SK-N-SH (cell line): ENCODE measurements at regions not wholly inside any gene's neighbourhood (a gene's known extent, or its start where the extent isn't known, plus 50 kb on each side); places are given as distances from the start of the nearest gene placed in this dataset.

Source experiments
- CTCF ChIA-PET: fragments of 300-600, 350-600 bp; formaldehyde crosslinking; extraction: SDS; loops from one replicate; lab custom pipeline; 2021; lab: Yijun Ruan, JAX
- POLR2A ChIA-PET: fragments of 350-600 bp; sonication (Branson Sonifier 250); formaldehyde crosslinking; extraction: SDS; loops from one replicate; lab custom pipeline; 2020; ENCODE audit warnings: antibody characterized with exemption, inconsistent platforms; lab: Yijun Ruan, JAX
- DNase-seq: peaks from one replicate; pipeline ENCODE4 v3.0.0; 2012
- H2AFZ ChIP-seq: fragments of 200-600 bp; sonication (generic); 2 replicates; pipeline ENCODE4 v1.8.1; 2016; ENCODE audit warnings: antibody characterized with exemption, mild to moderate bottlenecking, low read depth
- H3F3A ChIP-seq: fragments of 200-600 bp; sonication (generic); replicated peaks from 2 replicates; pipeline ENCODE3; 2016; ENCODE audit warnings: antibody characterized with exemption, mild to moderate bottlenecking; ENCODE audit not compliant: insufficient read depth
- H3K27ac ChIP-seq, 2 experiments: fragments of 200-500 bp in 1 of 2; fragments of 200-600 bp in 1 of 2; sonication (Bioruptor generic) in 1 of 2; sonication (generic), shearing (Covaris generic) in 1 of 2; 2 replicates each; pipeline versions ENCODE4 v1.5.1 to v1.6.1; 2014 to 2016; ENCODE audit warnings: low read depth in 2 of 2, inconsistent platforms in 1 of 2, low read length in 1 of 2, mild to moderate bottlenecking in 1 of 2, mixed read lengths in 1 of 2
- H3K27me3 ChIP-seq: fragments of 200-600 bp; sonication (generic), shearing (Covaris generic); 2 replicates; pipeline ENCODE4 v1.6.1; 2016; ENCODE audit warnings: mixed run types; ENCODE audit not compliant: insufficient read depth
- H3K36me3 ChIP-seq, 2 experiments: fragments of 200-500 bp in 1 of 2; fragments of 200-600 bp in 1 of 2; sonication (Bioruptor generic) in 1 of 2; sonication (generic) in 1 of 2; replicated peaks in 1 of 2; 2 replicates each; pipeline versions ENCODE3 to v1.5.1; 2014 to 2016; ENCODE audit warnings: low read length in 1 of 2, mild to moderate bottlenecking in 1 of 2; ENCODE audit not compliant: insufficient read depth in 2 of 2, control insufficient read depth in 1 of 2
- H3K4me1 ChIP-seq, 2 experiments: fragments of 200-500 bp in 1 of 2; fragments of 200-600 bp in 1 of 2; sonication (Bioruptor generic) in 1 of 2; sonication (generic), shearing (Covaris generic) in 1 of 2; 2 replicates each; pipeline versions ENCODE4 v1.5.1 to v1.6.1; 2014 to 2016; ENCODE audit warnings: low read depth in 1 of 2, low read length in 1 of 2, mixed run types in 1 of 2; ENCODE audit not compliant: insufficient read depth in 2 of 2, control insufficient read depth in 1 of 2
- H3K4me2 ChIP-seq: fragments of 200-600 bp; sonication (generic), shearing (Covaris generic); 2 replicates; pipeline ENCODE4 v1.6.1; 2017; ENCODE audit warnings: mixed run types
- H3K4me3 ChIP-seq, 2 experiments: fragments of 200-500 bp in 1 of 2; fragments of 200-600 bp in 1 of 2; sonication (Bioruptor generic) in 1 of 2; sonication (generic), shearing (Covaris generic) in 1 of 2; 2 replicates each; pipeline versions ENCODE4 v1.5.1 to v1.8.1; 2014 to 2016; ENCODE audit warnings: low read depth in 2 of 2, inconsistent platforms in 1 of 2, low read length in 1 of 2, mild to moderate bottlenecking in 1 of 2, mixed read lengths in 1 of 2, moderate library complexity in 1 of 2
- H3K79me2 ChIP-seq: fragments of 200-600 bp; sonication (generic); 2 replicates; pipeline ENCODE4 v1.8.1; 2017; ENCODE audit warnings: mild to moderate bottlenecking; ENCODE audit not compliant: insufficient read depth
- H3K9ac ChIP-seq: fragments of 200-600 bp; sonication (generic); 2 replicates; pipeline ENCODE4 v1.6.1; 2017; ENCODE audit warnings: mixed run types
- H3K9me2 ChIP-seq: fragments of 200-600 bp; sonication (generic); 2 replicates; pipeline ENCODE4 v1.6.1; 2017; ENCODE audit warnings: mixed run types
- H3K9me3 ChIP-seq: fragments of 200-600 bp; sonication (generic); 2 replicates; pipeline ENCODE4 v1.6.1; 2017; ENCODE audit warnings: mixed run types, mild to moderate bottlenecking, moderate library complexity
- H4K20me1 ChIP-seq: fragments of 200-600 bp; sonication (generic); 2 replicates; pipeline ENCODE4 v1.6.1; 2017; ENCODE audit warnings: mild to moderate bottlenecking, mixed run types; ENCODE audit not compliant: insufficient read depth
- CHD2 ChIP-seq: fragments of 150-350 bp; IDR thresholded peaks from 2 replicates; pipeline ENCODE4 v1.6.1; 2018; ENCODE audit warnings: low read length; ENCODE audit not compliant: partially characterized antibody
- ELF1 ChIP-seq: IDR thresholded peaks from 2 replicates; pipeline ENCODE4 v1.4.0; 2012
- EZH2phosphoT487 ChIP-seq: fragments of 200-600 bp; sonication (generic); IDR thresholded peaks from 2 replicates; pipeline ENCODE4 v1.6.1; 2017; ENCODE audit warnings: low read depth, mixed run types, mild to moderate bottlenecking, antibody characterized with exemption, moderate library complexity, borderline replicate concordance
- FOXM1 ChIP-seq: IDR thresholded peaks from 2 replicates; pipeline ENCODE4 v1.4.0; 2012; ENCODE audit warnings: low read depth, mild to moderate bottlenecking
- GABPA ChIP-seq: IDR thresholded peaks from 2 replicates; pipeline ENCODE4 v1.4.0; 2012; ENCODE audit warnings: low read depth, mild to moderate bottlenecking
- GATA2 ChIP-seq: sonication (generic); formaldehyde crosslinking; IDR thresholded peaks from 2 replicates; pipeline ENCODE4 v1.5.0; 2020; ENCODE audit warnings: mild to moderate bottlenecking, missing genetic modification reagents
- MXI1 ChIP-seq: IDR thresholded peaks from 2 replicates; pipeline ENCODE4 v1.6.1; 2012; ENCODE audit warnings: mild to moderate bottlenecking, low read depth, low read length, improper control_type of control experiment
- NRF1 ChIP-seq: IDR thresholded peaks from 2 replicates; pipeline ENCODE4 v1.6.1; 2012; ENCODE audit warnings: low read depth, mild to moderate bottlenecking, low read length
- RXRA ChIP-seq: IDR thresholded peaks from 2 replicates; pipeline ENCODE4 v1.4.0; 2012; ENCODE audit warnings: low read depth, mild to moderate bottlenecking, borderline replicate concordance
- SIN3A ChIP-seq: IDR thresholded peaks from 2 replicates; pipeline ENCODE4 v1.6.1; 2012; ENCODE audit warnings: low read depth, mild to moderate bottlenecking, low read length, moderate library complexity, borderline replicate concordance
- SMC3 ChIP-seq: IDR thresholded peaks from 2 replicates; pipeline ENCODE4 v1.6.1; 2012; ENCODE audit warnings: low read depth, low read length, improper control_type of control experiment
- TAF1 ChIP-seq: IDR thresholded peaks from 2 replicates; pipeline ENCODE4 v1.6.1; 2012; ENCODE audit warnings: low read depth, mild to moderate bottlenecking, low read length, moderate library complexity, borderline replicate concordance
- TEAD4 ChIP-seq: IDR thresholded peaks from 2 replicates; pipeline ENCODE4 v1.4.0; 2012; ENCODE audit warnings: mild to moderate bottlenecking, borderline replicate concordance; ENCODE audit not compliant: insufficient read depth
- USF1 ChIP-seq: IDR thresholded peaks from 2 replicates; pipeline ENCODE4 v1.4.0; 2012; ENCODE audit warnings: low read depth, borderline replicate concordance
- YY1 ChIP-seq: IDR thresholded peaks from 2 replicates; pipeline ENCODE4 v1.4.0; 2012; ENCODE audit warnings: low read depth, mild to moderate bottlenecking
- WGBS: methylation state at CpG from one replicate; pipeline ENCODE4 v1.1.6; 2017; ENCODE audit warnings: low lambda C conversion rate; 5-methylcytosine and 5-hydroxymethylcytosine counted together
- TF ChIP-seq, protein P1 (sequence below): IDR thresholded peaks from 2 replicates; pipeline ENCODE4 v1.4.0; 2012; ENCODE audit warnings: low read depth
- TF ChIP-seq, protein P2 (sequence below): fragments of 150-350 bp; IDR thresholded peaks from 2 replicates; pipeline ENCODE4 v1.6.1; 2016; ENCODE audit warnings: mild to moderate bottlenecking, low read depth, low read length
- TF ChIP-seq, protein P3 (sequence below): IDR thresholded peaks from 2 replicates; pipeline ENCODE4 v1.6.1; 2012; ENCODE audit warnings: mild to moderate bottlenecking, low read depth, low read length, moderate library complexity

DNA sequence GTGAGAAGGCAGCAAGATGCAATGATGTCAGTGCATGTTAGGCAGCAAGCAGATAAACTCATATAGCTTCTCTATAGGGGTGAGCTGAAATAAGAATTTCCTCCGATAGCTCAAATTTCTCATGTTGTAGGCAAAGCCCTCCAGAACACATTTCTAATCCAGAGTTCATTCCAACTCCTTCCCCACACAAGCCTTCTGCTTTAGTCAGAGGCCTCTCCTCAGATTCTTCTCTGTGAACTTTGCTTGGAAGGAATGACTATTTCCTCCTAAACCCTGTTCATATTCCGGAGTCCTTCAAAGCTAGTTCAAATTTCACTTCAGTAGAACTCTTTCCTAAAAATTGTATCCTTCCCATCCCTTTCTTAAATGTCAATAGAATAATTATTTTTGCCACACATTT is 144.8 kb downstream of the KCNJ2 start:
- Histone ChIP-seq H3K79me2 (no peaks in the 10 kb centered on the region), H3K27ac (peak overlapping the region in 1 of 2 experiments; percentile 36; a peak in 2 of 4 replicates), H3K4me3 (no peak overlapping the region), H2AFZ (no peak overlapping the region), H3K4me2 (peak overlapping the region; percentile 51; the same call in 1 of the 2 replicates), H3K9me3 (no peaks in the 10 kb centered on the region), H4K20me1 (no peaks in the 10 kb centered on the region), H3F3A (no peaks in the 10 kb centered on the region), H3K36me3 (no peaks in the 10 kb centered on the region), H3K9ac (no peak overlapping the region), H3K9me2 (no peaks in the 10 kb centered on the region), H3K27me3 (no peaks in the 10 kb centered on the region), H3K4me1 (no peaks in the 10 kb centered on the region; a peak in 1 of 4 replicates)
- DNase-seq, result no peak
- ChIA-PET POLR2A (no interaction called here), CTCF (interaction anchor here (0.6 to 1.6 kb wide), 3 partner anchors 146 to 1718 kb away, joined by 4 to 5 read pairs (median 4); no protein-coding TSS in a partner anchor)
- 86% methylated on average over 2 of the region's 2 CpGs for WGBS
- TF ChIP-seq GABPA (no peak), ELF1 (no peak), NRF1 (no peak), CHD2 (no peak), SMC3 (no peak), GATA2 (no peak), EZH2phosphoT487 (no peak), TEAD4 (no peak)
- TF ChIP-seq, protein P1, sequence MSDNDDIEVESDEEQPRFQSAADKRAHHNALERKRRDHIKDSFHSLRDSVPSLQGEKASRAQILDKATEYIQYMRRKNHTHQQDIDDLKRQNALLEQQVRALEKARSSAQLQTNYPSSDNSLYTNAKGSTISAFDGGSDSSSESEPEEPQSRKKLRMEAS, result no peak

DNA sequence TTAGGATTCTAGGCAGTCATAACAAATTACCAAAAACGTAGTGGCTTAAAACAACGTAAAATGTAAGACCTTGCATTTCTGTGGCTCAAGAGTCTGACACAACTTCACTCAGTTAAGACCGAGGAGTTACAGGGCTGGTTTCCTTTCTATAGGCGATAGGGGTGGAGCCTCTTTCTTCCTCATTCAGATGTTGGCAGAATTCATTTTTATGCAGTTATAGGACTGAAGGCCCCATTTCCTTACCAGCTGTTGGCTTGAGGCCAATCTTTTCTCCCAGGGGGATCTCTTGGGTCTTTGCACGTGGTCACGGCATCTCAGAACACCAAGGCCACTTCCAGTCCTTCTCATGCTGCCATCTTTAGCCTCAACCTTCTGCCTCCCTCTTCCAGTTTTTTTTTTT is 145.2 kb downstream of the KCNJ2 start:
- Histone ChIP-seq H3K79me2 (no peaks in the 10 kb centered on the region), H3K27ac (no peak overlapping the region), H3K36me3 (no peaks in the 10 kb centered on the region), H3K27me3 (no peaks in the 10 kb centered on the region), H4K20me1 (no peaks in the 10 kb centered on the region), H3K4me2 (0 out of 2 replicates have a peak overlapping the region, but pooled peaks have one; percentile 51), H3F3A (no peaks in the 10 kb centered on the region), H3K9me3 (no peaks in the 10 kb centered on the region), H3K9me2 (no peaks in the 10 kb centered on the region), H2AFZ (no peak overlapping the region), H3K4me1 (no peaks in the 10 kb centered on the region; a peak in 1 of 4 replicates), H3K4me3 (no peak overlapping the region), H3K9ac (no peak overlapping the region)
- CTCF ChIA-PET, result interaction anchor here (0.6 to 1.6 kb wide), 2 partner anchors 146 to 1718 kb away, joined by 4 to 5 read pairs; no protein-coding TSS in a partner anchor
- 85% methylated on average over 6 of the region's 6 CpGs for WGBS
- POLR2A ChIA-PET, result no interaction called here
- DNase-seq, result no peak
- TF ChIP-seq SIN3A, result no peak
- TF ChIP-seq FOXM1, result no peak
- no peak for TF ChIP-seq USF1
- TF ChIP-seq MXI1, result no peak
- no peak for TF ChIP-seq TAF1
- TF ChIP-seq, protein P2, sequence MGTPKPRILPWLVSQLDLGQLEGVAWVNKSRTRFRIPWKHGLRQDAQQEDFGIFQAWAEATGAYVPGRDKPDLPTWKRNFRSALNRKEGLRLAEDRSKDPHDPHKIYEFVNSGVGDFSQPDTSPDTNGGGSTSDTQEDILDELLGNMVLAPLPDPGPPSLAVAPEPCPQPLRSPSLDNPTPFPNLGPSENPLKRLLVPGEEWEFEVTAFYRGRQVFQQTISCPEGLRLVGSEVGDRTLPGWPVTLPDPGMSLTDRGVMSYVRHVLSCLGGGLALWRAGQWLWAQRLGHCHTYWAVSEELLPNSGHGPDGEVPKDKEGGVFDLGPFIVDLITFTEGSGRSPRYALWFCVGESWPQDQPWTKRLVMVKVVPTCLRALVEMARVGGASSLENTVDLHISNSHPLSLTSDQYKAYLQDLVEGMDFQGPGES, result no peak
- no peak for TF ChIP-seq ELF1
- TF ChIP-seq EZH2phosphoT487, result no peak
- TF ChIP-seq RXRA, result no peak
- TF ChIP-seq, protein P3, sequence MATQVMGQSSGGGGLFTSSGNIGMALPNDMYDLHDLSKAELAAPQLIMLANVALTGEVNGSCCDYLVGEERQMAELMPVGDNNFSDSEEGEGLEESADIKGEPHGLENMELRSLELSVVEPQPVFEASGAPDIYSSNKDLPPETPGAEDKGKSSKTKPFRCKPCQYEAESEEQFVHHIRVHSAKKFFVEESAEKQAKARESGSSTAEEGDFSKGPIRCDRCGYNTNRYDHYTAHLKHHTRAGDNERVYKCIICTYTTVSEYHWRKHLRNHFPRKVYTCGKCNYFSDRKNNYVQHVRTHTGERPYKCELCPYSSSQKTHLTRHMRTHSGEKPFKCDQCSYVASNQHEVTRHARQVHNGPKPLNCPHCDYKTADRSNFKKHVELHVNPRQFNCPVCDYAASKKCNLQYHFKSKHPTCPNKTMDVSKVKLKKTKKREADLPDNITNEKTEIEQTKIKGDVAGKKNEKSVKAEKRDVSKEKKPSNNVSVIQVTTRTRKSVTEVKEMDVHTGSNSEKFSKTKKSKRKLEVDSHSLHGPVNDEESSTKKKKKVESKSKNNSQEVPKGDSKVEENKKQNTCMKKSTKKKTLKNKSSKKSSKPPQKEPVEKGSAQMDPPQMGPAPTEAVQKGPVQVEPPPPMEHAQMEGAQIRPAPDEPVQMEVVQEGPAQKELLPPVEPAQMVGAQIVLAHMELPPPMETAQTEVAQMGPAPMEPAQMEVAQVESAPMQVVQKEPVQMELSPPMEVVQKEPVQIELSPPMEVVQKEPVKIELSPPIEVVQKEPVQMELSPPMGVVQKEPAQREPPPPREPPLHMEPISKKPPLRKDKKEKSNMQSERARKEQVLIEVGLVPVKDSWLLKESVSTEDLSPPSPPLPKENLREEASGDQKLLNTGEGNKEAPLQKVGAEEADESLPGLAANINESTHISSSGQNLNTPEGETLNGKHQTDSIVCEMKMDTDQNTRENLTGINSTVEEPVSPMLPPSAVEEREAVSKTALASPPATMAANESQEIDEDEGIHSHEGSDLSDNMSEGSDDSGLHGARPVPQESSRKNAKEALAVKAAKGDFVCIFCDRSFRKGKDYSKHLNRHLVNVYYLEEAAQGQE, result no peak
- TF ChIP-seq YY1, result no peak
- no peak for TF ChIP-seq NRF1
